HCT116 (cell line): ENCODE measurements at regions not wholly inside any gene's neighbourhood (a gene's known extent, or its start where the extent isn't known, plus 50 kb on each side); places are given as distances from the start of the nearest gene placed in this dataset.

Experiments used
- ATAC-seq: fragments of 200-7000 bp; cut with Tn5 transposase; 2 replicates; pipeline ENCODE4 v1.9.1; 2020; ENCODE audit warnings: mild to moderate bottlenecking, moderate library complexity
- BruUV-seq: library from RNA; stranded (reverse); fragments of 400-500 nt; replicated peaks from 2 replicates; lab custom pipeline; 2021; lab: Mats Ljungman, UMichigan
- CTCF ChIA-PET: fragments of 300-600 bp; sonication (Branson Sonifier 250); formaldehyde crosslinking; loops from one replicate; lab custom pipeline; 2021; ENCODE audit warnings: antibody characterized with exemption; lab: Charles Lee
- POLR2A ChIA-PET: fragments of 300-600, 350-600 bp; sonication (Branson Sonifier 250); formaldehyde crosslinking; loops from one replicate; lab custom pipeline; 2021; ENCODE audit warnings: antibody characterized with exemption; lab: Charles Lee
- RAD21 ChIA-PET, 2 experiments: fragments of 300-600 bp; sonication (Branson Sonifier 250); formaldehyde crosslinking; loops; one replicate each; lab custom pipeline; 2023; ENCODE audit warnings: low total read pairs in 2 of 2; ENCODE audit not compliant: uncharacterized antibody in 2 of 2, unreplicated experiment in 2 of 2, low non-redundant PET in 1 of 2; lab: Charles Lee
- DNase-seq: peaks from one replicate; pipeline ENCODE4 v3.0.0-alpha.2; 2010; ENCODE audit warnings: low read depth, low spot score
- H2AFZ ChIP-seq: fragments of 200-600 bp; shearing (Covaris generic), sonication (generic); 2 replicates; pipeline ENCODE4 v1.6.1; 2017; ENCODE audit warnings: low read depth, mixed run types, mixed read lengths, antibody characterized with exemption, low read length; ENCODE audit not compliant: poor library complexity, severe bottlenecking
- H3K27ac ChIP-seq: 2 replicates; pipeline ENCODE4 v1.5.1; 2012; ENCODE audit warnings: low read depth, low read length
- H3K27me3 ChIP-seq: fragments of 200-600 bp; sonication (generic); 2 replicates; pipeline ENCODE4 v1.6.1; 2016; ENCODE audit warnings: mixed run types, low read length, mixed read lengths; ENCODE audit not compliant: insufficient read depth
- H3K36me3 ChIP-seq, 2 experiments: fragments of 200-500 bp in 1 of 2; fragments of 200-600 bp in 1 of 2; sonication (Bioruptor generic) in 1 of 2; sonication (generic) in 1 of 2; 2 replicates each; pipeline versions ENCODE4 v1.5.1 to v1.6.1; 2014 to 2016; ENCODE audit warnings: low read length in 2 of 2, inconsistent platforms in 1 of 2, mixed read lengths in 1 of 2, mixed run types in 1 of 2; ENCODE audit not compliant: insufficient read depth in 2 of 2, control insufficient read depth in 1 of 2
- H3K4me1 ChIP-seq, 2 experiments: fragments of 200-600 bp in 1 of 2; sonication (generic) in 1 of 2; 2 replicates each; pipeline versions ENCODE4 v1.5.1 to v1.6.1; 2012 to 2017; ENCODE audit warnings: low read length in 2 of 2, inconsistent platforms in 1 of 2, mild to moderate bottlenecking in 1 of 2, mixed read lengths in 1 of 2, mixed run types in 1 of 2, moderate library complexity in 1 of 2; ENCODE audit not compliant: insufficient read depth in 2 of 2, control insufficient read depth in 1 of 2
- H3K4me2 ChIP-seq: fragments of 200-600 bp; sonication (generic); 2 replicates; pipeline ENCODE4 v1.6.1; 2017; ENCODE audit warnings: mixed run types, low read length, mixed read lengths
- H3K4me3 ChIP-seq, 2 experiments: fragments of 200-600 bp in 1 of 2; sonication (generic) in 1 of 2; replicated peaks in 1 of 2; 2 replicates each; pipeline ENCODE4 v1.5.1; 2011 to 2016; ENCODE audit warnings: low read length in 2 of 2, control low read depth in 1 of 2, low read depth in 1 of 2, mild to moderate bottlenecking in 1 of 2, mixed read lengths in 1 of 2, mixed run types in 1 of 2
- H3K79me2 ChIP-seq: fragments of 200-600 bp; sonication (generic); 2 replicates; pipeline ENCODE4 v1.6.1; 2017; ENCODE audit warnings: mild to moderate bottlenecking, mixed run types, low read length, moderate library complexity, mixed read lengths; ENCODE audit not compliant: insufficient read depth
- H3K9ac ChIP-seq: fragments of 200-600 bp; sonication (generic); 2 replicates; pipeline ENCODE4 v1.6.1; 2016; ENCODE audit warnings: low read length, mixed read lengths
- H3K9me2 ChIP-seq: fragments of 200-600 bp; sonication (generic), shearing (Covaris generic); 2 replicates; pipeline ENCODE4 v1.6.1; 2017; ENCODE audit warnings: mixed run types, mild to moderate bottlenecking, moderate library complexity; ENCODE audit not compliant: insufficient read depth
- H3K9me3 ChIP-seq, 2 experiments: fragments of 200-500 bp in 1 of 2; fragments of 200-600 bp in 1 of 2; sonication (Bioruptor generic) in 1 of 2; sonication (generic) in 1 of 2; 2 replicates each; pipeline ENCODE4 v1.6.1; 2014 to 2017; ENCODE audit warnings: low read length in 2 of 2, mixed read lengths in 2 of 2, inconsistent platforms in 1 of 2, low read depth in 1 of 2, mild to moderate bottlenecking in 1 of 2, mixed run types in 1 of 2, moderate library complexity in 1 of 2; ENCODE audit not compliant: control insufficient read depth in 1 of 2, insufficient read depth in 1 of 2
- H4K20me1 ChIP-seq: fragments of 200-600 bp; sonication (generic), shearing (Covaris generic); 2 replicates; pipeline ENCODE4 v1.6.1; 2017; ENCODE audit warnings: mixed run types, mild to moderate bottlenecking, moderate library complexity; ENCODE audit not compliant: insufficient read depth
- CBX3 ChIP-seq: IDR thresholded peaks from 2 replicates; pipeline ENCODE4 v1.6.1; 2012; ENCODE audit warnings: low read depth
- CEBPB ChIP-seq: IDR thresholded peaks from 2 replicates; pipeline ENCODE4 v1.6.1; 2012; ENCODE audit warnings: low read depth
- EGR1 ChIP-seq: IDR thresholded peaks from 2 replicates; pipeline ENCODE4 v1.6.1; 2012; ENCODE audit warnings: low read depth
- ELF1 ChIP-seq: IDR thresholded peaks from 2 replicates; pipeline ENCODE4 v1.6.1; 2012; ENCODE audit warnings: low read depth, borderline replicate concordance
- EZH2phosphoT487 ChIP-seq: fragments of 200-600 bp; IDR thresholded peaks from 2 replicates; pipeline ENCODE4 v1.6.1; 2018; ENCODE audit warnings: antibody characterized with exemption, borderline replicate concordance
- FOSL1 ChIP-seq: IDR thresholded peaks from 2 replicates; pipeline ENCODE4 v1.6.1; 2012; ENCODE audit warnings: low read depth
- JUND ChIP-seq: IDR thresholded peaks from 2 replicates; pipeline ENCODE4 v1.6.1; 2012
- POLR2A ChIP-seq: IDR thresholded peaks from 2 replicates; pipeline ENCODE4 v1.7.0; 2011; ENCODE audit warnings: borderline replicate concordance; ENCODE audit not compliant: insufficient read depth, insufficient read length; ENCODE audit errors: extremely low read depth
- POLR2AphosphoS5 ChIP-seq: IDR thresholded peaks from 2 replicates; pipeline ENCODE4 v1.6.1; 2011; ENCODE audit warnings: mild to moderate bottlenecking, low read depth, low read length, moderate library complexity
- RAD21 ChIP-seq: IDR thresholded peaks from 2 replicates; pipeline ENCODE4 v1.6.1; 2012; ENCODE audit warnings: low read depth, mild to moderate bottlenecking
- SIN3A ChIP-seq: IDR thresholded peaks from 2 replicates; pipeline ENCODE4 v1.6.1; 2012; ENCODE audit warnings: low read depth
- SRF ChIP-seq: IDR thresholded peaks from 2 replicates; pipeline ENCODE4 v1.6.1; 2012; ENCODE audit warnings: low read depth
- YY1 ChIP-seq: IDR thresholded peaks from 2 replicates; pipeline ENCODE4 v1.6.1; 2011; ENCODE audit warnings: low read length, low read depth, moderate library complexity, mild to moderate bottlenecking; ENCODE audit not compliant: insufficient replicate concordance; ENCODE audit errors: extremely low read depth
- ZFX ChIP-seq: fragments of 450-650 bp; IDR thresholded peaks from 2 replicates; pipeline ENCODE4 v1.6.1; 2017
- ZNF274 ChIP-seq: fragments of 200-500 bp; sonication (Bioruptor generic); IDR thresholded peaks from 2 replicates; pipeline ENCODE4 v1.6.1; 2014; ENCODE audit warnings: mild to moderate bottlenecking, low read depth, low read length, inconsistent platforms
- intact Hi-C: fragments of 100-400 bp; cut with micrococcal nuclease; formaldehyde crosslinking; loops from 2 replicates; pipeline ENCODE4 v1.10.0; 2022
- TF ChIP-seq, protein P1 (sequence below): IDR thresholded peaks from 2 replicates; pipeline ENCODE4 v1.6.1; 2012; ENCODE audit warnings: low read depth

DNA sequence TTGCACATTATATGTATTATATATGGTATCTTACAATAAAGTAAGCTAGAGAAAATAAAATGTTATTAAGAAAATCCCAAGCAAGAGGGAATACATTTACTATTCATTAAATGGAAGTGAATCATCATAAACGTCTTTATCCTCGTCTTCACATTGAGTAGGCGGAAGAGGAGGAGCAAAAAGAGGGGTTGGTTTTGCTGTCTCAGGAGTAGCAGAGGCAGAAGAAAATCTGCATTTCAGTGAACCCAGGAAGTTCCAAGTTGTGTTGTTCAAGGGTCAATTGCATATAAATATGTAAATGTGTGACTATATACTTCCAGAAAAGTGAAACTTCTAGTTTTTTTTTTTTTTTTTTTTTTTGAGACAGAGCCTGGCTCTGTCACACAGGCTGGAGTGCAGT is 301.4 kb downstream of the TMA16 start:
- Histone ChIP-seq H3K9me2 (no peaks in the 10 kb centered on the region), H4K20me1 (no peaks in the 10 kb centered on the region), H2AFZ (no peak overlapping the region), H3K27me3 (no peaks in the 10 kb centered on the region), H3K4me3 (no peak overlapping the region), H3K79me2 (no peaks in the 10 kb centered on the region), H3K4me2 (no peak overlapping the region), H3K36me3 (no peaks in the 10 kb centered on the region), H3K27ac (no peak overlapping the region), H3K4me1 (no peaks in the 10 kb centered on the region), H3K9me3 (no peaks in the 10 kb centered on the region), H3K9ac (no peak overlapping the region)
- CTCF ChIA-PET: no interaction called here
- no TSS peak for BruUV-seq
- intact Hi-C loops: no loop called here
- ATAC-seq: no peak
- POLR2A ChIA-PET: no interaction called here
- RAD21 ChIA-PET: no interaction called here
- no peak for TF ChIP-seq ZNF274
- TF ChIP-seq SRF: no peak
- TF ChIP-seq EZH2phosphoT487: no peak
- DNase-seq: no peak

DNA sequence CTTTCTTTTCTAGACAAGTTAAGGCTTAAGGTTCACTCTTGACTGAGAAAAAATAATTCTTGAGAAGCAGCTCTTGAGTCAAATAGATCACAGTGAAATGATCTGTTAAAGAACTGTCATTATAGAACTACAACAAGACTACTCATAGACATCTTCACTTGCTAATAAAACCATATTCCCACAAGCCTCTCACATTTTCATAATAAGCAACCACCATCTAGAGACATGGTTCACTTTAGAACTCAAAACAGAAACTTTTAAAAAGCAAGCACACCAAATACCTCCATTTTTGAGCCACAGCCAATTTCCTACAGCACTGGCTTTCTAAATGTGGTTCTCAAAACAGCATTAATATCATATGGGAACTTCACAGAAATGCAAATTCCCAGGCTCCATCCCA is 309.5 kb downstream of the TMA16 start:
- CTCF ChIA-PET: no interaction called here
- no peaks in the 10 kb centered on the region for H3K4me1 ChIP-seq
- no peak for DNase-seq
- H3K9me2 ChIP-seq: no peaks in the 10 kb centered on the region
- no peaks in the 10 kb centered on the region for H3K79me2 ChIP-seq
- no peaks in the 10 kb centered on the region for H3K36me3 ChIP-seq
- no peaks in the 10 kb centered on the region for H3K27me3 ChIP-seq
- no peak overlapping the region for H3K4me3 ChIP-seq
- ATAC-seq: no peak
- no peak overlapping the region for H3K27ac ChIP-seq
- no peak overlapping the region for H2AFZ ChIP-seq
- no peaks in the 10 kb centered on the region for H3K9me3 ChIP-seq
- no TSS peak for BruUV-seq
- TF ChIP-seq POLR2A (no peak), ZFX (no peak), ELF1 (no peak), FOSL1 (no peak), JUND (no peak), SIN3A (no peak), RAD21 (no peak), ZNF274 (no peak), EGR1 (no peak), CEBPB (no peak), POLR2AphosphoS5 (no peak), CBX3 (no peak), YY1 (no peak)
- TF ChIP-seq, protein P1, sequence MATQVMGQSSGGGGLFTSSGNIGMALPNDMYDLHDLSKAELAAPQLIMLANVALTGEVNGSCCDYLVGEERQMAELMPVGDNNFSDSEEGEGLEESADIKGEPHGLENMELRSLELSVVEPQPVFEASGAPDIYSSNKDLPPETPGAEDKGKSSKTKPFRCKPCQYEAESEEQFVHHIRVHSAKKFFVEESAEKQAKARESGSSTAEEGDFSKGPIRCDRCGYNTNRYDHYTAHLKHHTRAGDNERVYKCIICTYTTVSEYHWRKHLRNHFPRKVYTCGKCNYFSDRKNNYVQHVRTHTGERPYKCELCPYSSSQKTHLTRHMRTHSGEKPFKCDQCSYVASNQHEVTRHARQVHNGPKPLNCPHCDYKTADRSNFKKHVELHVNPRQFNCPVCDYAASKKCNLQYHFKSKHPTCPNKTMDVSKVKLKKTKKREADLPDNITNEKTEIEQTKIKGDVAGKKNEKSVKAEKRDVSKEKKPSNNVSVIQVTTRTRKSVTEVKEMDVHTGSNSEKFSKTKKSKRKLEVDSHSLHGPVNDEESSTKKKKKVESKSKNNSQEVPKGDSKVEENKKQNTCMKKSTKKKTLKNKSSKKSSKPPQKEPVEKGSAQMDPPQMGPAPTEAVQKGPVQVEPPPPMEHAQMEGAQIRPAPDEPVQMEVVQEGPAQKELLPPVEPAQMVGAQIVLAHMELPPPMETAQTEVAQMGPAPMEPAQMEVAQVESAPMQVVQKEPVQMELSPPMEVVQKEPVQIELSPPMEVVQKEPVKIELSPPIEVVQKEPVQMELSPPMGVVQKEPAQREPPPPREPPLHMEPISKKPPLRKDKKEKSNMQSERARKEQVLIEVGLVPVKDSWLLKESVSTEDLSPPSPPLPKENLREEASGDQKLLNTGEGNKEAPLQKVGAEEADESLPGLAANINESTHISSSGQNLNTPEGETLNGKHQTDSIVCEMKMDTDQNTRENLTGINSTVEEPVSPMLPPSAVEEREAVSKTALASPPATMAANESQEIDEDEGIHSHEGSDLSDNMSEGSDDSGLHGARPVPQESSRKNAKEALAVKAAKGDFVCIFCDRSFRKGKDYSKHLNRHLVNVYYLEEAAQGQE: no peak
- intact Hi-C loops: no loop called here
- POLR2A ChIA-PET: no interaction called here
- no peak overlapping the region for H3K4me2 ChIP-seq
- no peaks in the 10 kb centered on the region for H4K20me1 ChIP-seq
- H3K9ac ChIP-seq: no peak overlapping the region
- RAD21 ChIA-PET: no interaction called here
